ENCODE measurements at regions not wholly inside any gene's neighbourhood (a gene's known extent, or its start where the extent isn't known, plus 50 kb on each side); places are given as distances from the start of the nearest gene placed in this dataset.

- TF ChIP-seq CTCF (IDR thresholded peaks at IDR 0.05) (no peak), POLR2A (IDR thresholded peaks at IDR 0.05) (no peak)
Observed at GRCh38 chr20:21820045-21820444, 114.6 kb downstream of the PAX1 start.
